DOHH2 (cell line): ENCODE measurements at regions not wholly inside any gene's neighbourhood (a gene's known extent, or its start where the extent isn't known, plus 50 kb on each side); places are given as distances from the start of the nearest gene placed in this dataset.

Experiments used
- H3F3A ChIP-seq: fragments of 200-600 bp; sonication (generic), shearing (Covaris generic); 2 replicates; pipeline ENCODE4 v1.6.0; 2016; ENCODE audit warnings: antibody characterized with exemption, mild to moderate bottlenecking; ENCODE audit not compliant: control insufficient read depth, insufficient read depth
- H3K27ac ChIP-seq: fragments of 200-600 bp; sonication (generic); 2 replicates; pipeline ENCODE4 v1.5.1; 2014; ENCODE audit warnings: low read depth, mild to moderate bottlenecking, low read length, moderate library complexity
- H3K27me3 ChIP-seq: fragments of 200-600 bp; sonication (generic); 2 replicates; pipeline ENCODE4 v1.6.1; 2014; ENCODE audit warnings: mild to moderate bottlenecking, low read length, mixed read lengths; ENCODE audit not compliant: control insufficient read depth
- H3K36me3 ChIP-seq: fragments of 200-600 bp; sonication (generic); 2 replicates; pipeline ENCODE4 v1.6.1; 2014; ENCODE audit warnings: mild to moderate bottlenecking, low read length, moderate library complexity, mixed read lengths; ENCODE audit not compliant: control insufficient read depth
- H3K4me1 ChIP-seq: fragments of 200-600 bp; sonication (generic); 2 replicates; pipeline ENCODE4 v1.6.1; 2014; ENCODE audit warnings: mild to moderate bottlenecking, low read length, mixed read lengths; ENCODE audit not compliant: control insufficient read depth
- H3K4me2 ChIP-seq: fragments of 200-600 bp; sonication (generic); 2 replicates; pipeline ENCODE4 v1.6.0; 2014; ENCODE audit warnings: mild to moderate bottlenecking, low read length, moderate library complexity
- H3K4me3 ChIP-seq: fragments of 200-600 bp; sonication (generic); 2 replicates; pipeline ENCODE4 v1.5.1; 2014; ENCODE audit warnings: mild to moderate bottlenecking, low read length, mixed read lengths
- H3K79me2 ChIP-seq: fragments of 200-600 bp; sonication (generic); 2 replicates; pipeline ENCODE4 v1.6.1; 2014; ENCODE audit warnings: mild to moderate bottlenecking, low read length, mixed read lengths; ENCODE audit not compliant: control insufficient read depth
- H3K9me2 ChIP-seq: fragments of 200-600 bp; sonication (generic); replicated peaks from 2 replicates; pipeline ENCODE4 v1.6.1; 2014; ENCODE audit warnings: mild to moderate bottlenecking, low read length, mixed read lengths; ENCODE audit not compliant: control insufficient read depth
- H3K9me3 ChIP-seq: fragments of 200-600 bp; sonication (generic); 2 replicates; pipeline ENCODE4 v1.6.1; 2014; ENCODE audit warnings: antibody characterized with exemption, low read length, mixed read lengths; ENCODE audit not compliant: control insufficient read depth, insufficient read depth
- H4K20me1 ChIP-seq: fragments of 200-600 bp; sonication (generic); 2 replicates; pipeline ENCODE4 v1.6.0; 2014; ENCODE audit warnings: low read depth, mild to moderate bottlenecking, antibody characterized with exemption, low read length, moderate library complexity; ENCODE audit not compliant: control insufficient read depth, insufficient read depth
- CTCF ChIP-seq: fragments of 200-600 bp; sonication (generic); IDR thresholded peaks from one replicate; pipeline ENCODE4 v1.5.1; 2014; ENCODE audit warnings: antibody characterized with exemption, mild to moderate bottlenecking, low read depth, low read length; ENCODE audit not compliant: poor library complexity, severe bottlenecking
- EZH2phosphoT487 ChIP-seq: fragments of 200-600 bp; sonication (generic); IDR thresholded peaks from 2 replicates; pipeline ENCODE4 v1.6.1; 2017; ENCODE audit warnings: borderline replicate concordance, mild to moderate bottlenecking, antibody characterized with exemption, low read length, moderate library complexity, mixed read lengths

GRCh38 chr12:83856803-83857202 lies 1055.8 kb downstream of the SLC6A15 start:
- Histone ChIP-seq H3K9me2 (no peaks in the 10 kb centered on the region), H3K27me3 (no peaks in the 10 kb centered on the region), H3F3A (no peaks in the 10 kb centered on the region), H3K36me3 (no peaks in the 10 kb centered on the region), H3K27ac (no peak overlapping the region), H3K4me1 (no peaks in the 10 kb centered on the region), H3K4me2 (no peak overlapping the region), H3K79me2 (no peaks in the 10 kb centered on the region), H3K4me3 (no peak overlapping the region), H3K9me3 (peaks cover 6% of the 10 kb centered on the region; the same call in 1 of the 2 replicates), H4K20me1 (no peaks in the 10 kb centered on the region)
- TF ChIP-seq EZH2phosphoT487 (no peak), CTCF (no peak)

GRCh38 chr12:83850531-83850930 lies 1062.1 kb downstream of the SLC6A15 start:
- Histone ChIP-seq H3K9me2 (no peaks in the 10 kb centered on the region), H3K9me3 (no peaks in the 10 kb centered on the region), H4K20me1 (no peaks in the 10 kb centered on the region), H3K4me1 (no peaks in the 10 kb centered on the region), H3K36me3 (no peaks in the 10 kb centered on the region), H3K27ac (no peak overlapping the region), H3K4me3 (no peak overlapping the region), H3K4me2 (no peak overlapping the region), H3K27me3 (no peaks in the 10 kb centered on the region), H3F3A (no peaks in the 10 kb centered on the region), H3K79me2 (no peaks in the 10 kb centered on the region)
- TF ChIP-seq EZH2phosphoT487 (no peak), CTCF (no peak)

- Histone ChIP-seq H4K20me1 (no peaks in the 10 kb centered on the region), H3K9me3 (no peaks in the 10 kb centered on the region), H3K4me3 (no peak overlapping the region), H3K4me1 (no peaks in the 10 kb centered on the region), H3K4me2 (no peak overlapping the region), H3K36me3 (no peaks in the 10 kb centered on the region), H3K9me2 (no peaks in the 10 kb centered on the region), H3K27ac (no peak overlapping the region), H3F3A (no peaks in the 10 kb centered on the region), H3K27me3 (no peaks in the 10 kb centered on the region), H3K79me2 (no peaks in the 10 kb centered on the region)
- TF ChIP-seq CTCF (no peak), EZH2phosphoT487 (no peak)
These were observed 1063.9 kb downstream of the SLC6A15 start for GRCh38 chr12:83848702-83849101.

GRCh38 chr12:83843541-83843940 lies 1069.1 kb downstream of the SLC6A15 start:
- no peak overlapping the region for H3K27ac ChIP-seq
- TF ChIP-seq EZH2phosphoT487: no peak
- no peak for TF ChIP-seq CTCF
- no peaks in the 10 kb centered on the region for H3K9me2 ChIP-seq
- no peaks in the 10 kb centered on the region for H3K79me2 ChIP-seq
- H3K4me1 ChIP-seq: no peaks in the 10 kb centered on the region
- no peaks in the 10 kb centered on the region for H4K20me1 ChIP-seq
- H3K36me3 ChIP-seq: no peaks in the 10 kb centered on the region
- H3F3A ChIP-seq: no peaks in the 10 kb centered on the region
- H3K27me3 ChIP-seq: no peaks in the 10 kb centered on the region
- no peaks in the 10 kb centered on the region for H3K9me3 ChIP-seq
- no peak overlapping the region for H3K4me2 ChIP-seq
- no peak overlapping the region for H3K4me3 ChIP-seq
